HL-60 (cell line): ENCODE measurements at regions not wholly inside any gene's neighbourhood (a gene's known extent, or its start where the extent isn't known, plus 50 kb on each side); places are given as distances from the start of the nearest gene placed in this dataset.

ENCODE experiments used
- DNase-seq, 2 experiments: peaks; one replicate each; pipeline ENCODE4 v3.0.0-alpha.2; 2010 to 2020; ENCODE audit warnings: low read depth in 1 of 2, low spot score in 1 of 2
- H3K27ac ChIP-seq: fragments of 250-450 bp; sonication (Bioruptor Pico); replicated peaks from 2 replicates; pipeline ENCODE4 v1.5.1; 2020; ENCODE audit warnings: mild to moderate bottlenecking, moderate library complexity
- H3K27me3 ChIP-seq: fragments of 250-450 bp; sonication (Bioruptor Pico); 2 replicates; pipeline ENCODE4 v1.5.1; 2021; ENCODE audit warnings: mild to moderate bottlenecking, moderate library complexity; ENCODE audit not compliant: insufficient read depth, poor library complexity, severe bottlenecking
- H3K4me3 ChIP-seq: replicated peaks from 2 replicates; pipeline ENCODE4 v1.5.1; 2011; ENCODE audit warnings: mild to moderate bottlenecking, control low read depth, low read length; ENCODE audit not compliant: insufficient read depth
- GABPA ChIP-seq: IDR thresholded peaks from 2 replicates; pipeline ENCODE4 v1.6.1; 2012; ENCODE audit warnings: low read depth
- POLR2AphosphoS5 ChIP-seq: IDR thresholded peaks from 2 replicates; pipeline ENCODE4 v1.6.1; 2012; ENCODE audit warnings: low read depth
- SPI1 ChIP-seq: IDR thresholded peaks from 2 replicates; pipeline ENCODE4 v1.6.1; 2012; ENCODE audit warnings: low read depth, mild to moderate bottlenecking, borderline replicate concordance
- TF ChIP-seq, protein P1 (sequence below): IDR thresholded peaks from 2 replicates; pipeline ENCODE4 v1.6.1; 2012; ENCODE audit warnings: low read depth; ENCODE audit not compliant: insufficient replicate concordance
- TF ChIP-seq, protein P2 (sequence below): IDR thresholded peaks from one replicate; pipeline ENCODE4 v1.5.1; 2011; ENCODE audit warnings: low read length, control low read depth, inconsistent platforms; ENCODE audit not compliant: insufficient read depth

GRCh38 chr16:55055262-55055661 lies 124.6 kb downstream of the IRX5 start:
- TF ChIP-seq, protein P1, sequence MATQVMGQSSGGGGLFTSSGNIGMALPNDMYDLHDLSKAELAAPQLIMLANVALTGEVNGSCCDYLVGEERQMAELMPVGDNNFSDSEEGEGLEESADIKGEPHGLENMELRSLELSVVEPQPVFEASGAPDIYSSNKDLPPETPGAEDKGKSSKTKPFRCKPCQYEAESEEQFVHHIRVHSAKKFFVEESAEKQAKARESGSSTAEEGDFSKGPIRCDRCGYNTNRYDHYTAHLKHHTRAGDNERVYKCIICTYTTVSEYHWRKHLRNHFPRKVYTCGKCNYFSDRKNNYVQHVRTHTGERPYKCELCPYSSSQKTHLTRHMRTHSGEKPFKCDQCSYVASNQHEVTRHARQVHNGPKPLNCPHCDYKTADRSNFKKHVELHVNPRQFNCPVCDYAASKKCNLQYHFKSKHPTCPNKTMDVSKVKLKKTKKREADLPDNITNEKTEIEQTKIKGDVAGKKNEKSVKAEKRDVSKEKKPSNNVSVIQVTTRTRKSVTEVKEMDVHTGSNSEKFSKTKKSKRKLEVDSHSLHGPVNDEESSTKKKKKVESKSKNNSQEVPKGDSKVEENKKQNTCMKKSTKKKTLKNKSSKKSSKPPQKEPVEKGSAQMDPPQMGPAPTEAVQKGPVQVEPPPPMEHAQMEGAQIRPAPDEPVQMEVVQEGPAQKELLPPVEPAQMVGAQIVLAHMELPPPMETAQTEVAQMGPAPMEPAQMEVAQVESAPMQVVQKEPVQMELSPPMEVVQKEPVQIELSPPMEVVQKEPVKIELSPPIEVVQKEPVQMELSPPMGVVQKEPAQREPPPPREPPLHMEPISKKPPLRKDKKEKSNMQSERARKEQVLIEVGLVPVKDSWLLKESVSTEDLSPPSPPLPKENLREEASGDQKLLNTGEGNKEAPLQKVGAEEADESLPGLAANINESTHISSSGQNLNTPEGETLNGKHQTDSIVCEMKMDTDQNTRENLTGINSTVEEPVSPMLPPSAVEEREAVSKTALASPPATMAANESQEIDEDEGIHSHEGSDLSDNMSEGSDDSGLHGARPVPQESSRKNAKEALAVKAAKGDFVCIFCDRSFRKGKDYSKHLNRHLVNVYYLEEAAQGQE = no peak
- TF ChIP-seq, protein P2, sequence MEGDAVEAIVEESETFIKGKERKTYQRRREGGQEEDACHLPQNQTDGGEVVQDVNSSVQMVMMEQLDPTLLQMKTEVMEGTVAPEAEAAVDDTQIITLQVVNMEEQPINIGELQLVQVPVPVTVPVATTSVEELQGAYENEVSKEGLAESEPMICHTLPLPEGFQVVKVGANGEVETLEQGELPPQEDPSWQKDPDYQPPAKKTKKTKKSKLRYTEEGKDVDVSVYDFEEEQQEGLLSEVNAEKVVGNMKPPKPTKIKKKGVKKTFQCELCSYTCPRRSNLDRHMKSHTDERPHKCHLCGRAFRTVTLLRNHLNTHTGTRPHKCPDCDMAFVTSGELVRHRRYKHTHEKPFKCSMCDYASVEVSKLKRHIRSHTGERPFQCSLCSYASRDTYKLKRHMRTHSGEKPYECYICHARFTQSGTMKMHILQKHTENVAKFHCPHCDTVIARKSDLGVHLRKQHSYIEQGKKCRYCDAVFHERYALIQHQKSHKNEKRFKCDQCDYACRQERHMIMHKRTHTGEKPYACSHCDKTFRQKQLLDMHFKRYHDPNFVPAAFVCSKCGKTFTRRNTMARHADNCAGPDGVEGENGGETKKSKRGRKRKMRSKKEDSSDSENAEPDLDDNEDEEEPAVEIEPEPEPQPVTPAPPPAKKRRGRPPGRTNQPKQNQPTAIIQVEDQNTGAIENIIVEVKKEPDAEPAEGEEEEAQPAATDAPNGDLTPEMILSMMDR = no peak
- TF ChIP-seq POLR2AphosphoS5 = no peak
- TF ChIP-seq GABPA = no peak
- TF ChIP-seq SPI1 = no peak
- peaks cover 5% of the 10 kb centered on the region for H3K27me3 ChIP-seq
- H3K4me3 ChIP-seq = no peak overlapping the region
- H3K27ac ChIP-seq = no peak overlapping the region
- DNase-seq = no peak

DNA sequence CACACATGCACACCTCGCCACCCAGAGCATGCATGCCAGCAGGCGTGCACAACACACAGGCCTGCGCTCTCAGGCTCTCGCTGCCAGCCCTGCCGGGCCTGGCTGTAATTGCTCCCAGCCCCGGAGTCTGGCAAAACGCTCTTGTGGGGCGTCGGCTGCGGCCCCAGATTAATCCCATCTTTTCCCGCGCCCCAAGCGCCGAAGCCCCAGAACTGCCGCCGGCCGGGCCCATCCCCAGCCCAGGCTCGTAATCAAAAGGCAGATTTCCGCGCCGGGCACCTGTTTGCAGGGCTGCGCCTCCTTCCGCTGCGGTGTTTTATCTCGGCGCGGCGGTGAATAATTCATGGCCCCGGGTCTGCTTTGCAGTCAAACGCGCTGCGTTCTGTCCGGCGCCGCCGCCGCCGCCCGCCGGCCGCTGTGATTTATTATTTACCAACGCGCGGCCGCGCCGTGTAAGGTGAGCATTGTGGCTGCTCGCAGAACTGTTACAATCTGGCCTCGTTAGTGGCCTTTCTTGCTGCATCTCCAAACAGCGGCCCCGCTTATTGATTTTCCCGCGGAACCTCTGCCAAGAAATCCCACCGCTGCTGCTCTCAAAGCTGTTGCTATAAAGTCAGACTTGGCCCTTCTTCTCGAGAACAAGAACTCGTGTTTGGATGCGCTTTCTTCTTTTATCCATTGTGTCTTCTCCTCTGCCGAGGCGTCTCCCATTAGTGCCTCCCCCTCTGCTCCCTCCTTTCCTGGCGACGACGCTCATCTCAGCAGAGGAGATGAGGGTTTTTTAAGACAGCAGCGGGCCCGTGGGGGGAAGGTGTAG lies 126.1 kb downstream of the IRX5 start:
- no peak overlapping the region for H3K27ac ChIP-seq
- TF ChIP-seq, protein P2 = no peak
- TF ChIP-seq SPI1 (no peak), GABPA (no peak), POLR2AphosphoS5 (no peak)
- TF ChIP-seq, protein P1 = no peak
- H3K4me3 ChIP-seq = no peak overlapping the region
- H3K27me3 ChIP-seq = peaks cover 5% of the 10 kb centered on the region
- DNase-seq = no peak

GRCh38 chr16:55057866-55058265 lies 127.2 kb downstream of the IRX5 start:
- H3K27me3 ChIP-seq = peaks cover 5% of the 10 kb centered on the region
- H3K27ac ChIP-seq = no peak overlapping the region
- no peak overlapping the region for H3K4me3 ChIP-seq
- TF ChIP-seq, protein P1 = no peak
- no peak for DNase-seq
